HG03469 (cell line): ENCODE measurements at regions not wholly inside any gene's neighbourhood (a gene's known extent, or its start where the extent isn't known, plus 50 kb on each side); places are given as distances from the start of the nearest gene placed in this dataset.

Experiments used
- ATAC-seq: cut with Tn5 transposase; IDR thresholded peaks from one replicate; pipeline ENCODE4 v1.9.1; 2021; ENCODE audit warnings: mild to moderate bottlenecking, moderate library complexity, moderate number of reproducible peaks; ENCODE audit not compliant: unreplicated experiment

- no peak for ATAC-seq
These were observed 56.4 kb downstream of the CD24 start for GRCh38 chr6:106918115-106918514.

GRCh38 chr6:106916891-106917290 lies 57.6 kb downstream of the CD24 start:
- ATAC-seq, result no peak

- ATAC-seq, result no peak
These were observed 60.8 kb downstream of the CD24 start for GRCh38 chr6:106913676-106914280.

- no peak for ATAC-seq
These were observed 61.4 kb downstream of the CD24 start for GRCh38 chr6:106913111-106913510.

GRCh38 chr6:106912091-106912490 lies 62.4 kb downstream of the CD24 start:
- ATAC-seq, result no peak

- no peak for ATAC-seq
These were observed 63.3 kb downstream of the CD24 start for GRCh38 chr6:106910999-106911949.

GRCh38 chr6:106908386-106908840 lies 66.1 kb downstream of the CD24 start:
- ATAC-seq, result no peak

- ATAC-seq, result no peak
These were observed 66.8 kb downstream of the CD24 start for GRCh38 chr6:106907754-106908153.

- ATAC-seq, result no peak
These were observed 68.3 kb downstream of the CD24 start for GRCh38 chr6:106906232-106906631.

- ATAC-seq, result no peak
These were observed 71.2 kb downstream of the CD24 start for GRCh38 chr6:106903299-106903698.

- no peak for ATAC-seq
These were observed 73.5 kb downstream of the CD24 start for GRCh38 chr6:106901062-106901461.

- no peak for ATAC-seq
These were observed 74.8 kb downstream of the CD24 start for GRCh38 chr6:106899697-106900096.

GRCh38 chr6:106897580-106897979 lies 76.9 kb downstream of the CD24 start:
- no peak for ATAC-seq

GRCh38 chr6:106895703-106896040 lies 78.9 kb downstream of the CD24 start:
- ATAC-seq, result no peak

GRCh38 chr6:106894978-106895702 lies 79.4 kb downstream of the CD24 start:
- ATAC-seq, result no peak

GRCh38 chr6:106892186-106892585 lies 82.3 kb downstream of the CD24 start:
- no peak for ATAC-seq

- ATAC-seq, result no peak
These were observed 84.1 kb downstream of the CD24 start for GRCh38 chr6:106890447-106890846.

- ATAC-seq, result no peak
These were observed 84.8 kb downstream of the CD24 start for GRCh38 chr6:106889692-106890091.

GRCh38 chr6:106886922-106887797 lies 87.4 kb downstream of the CD24 start:
- no peak for ATAC-seq

GRCh38 chr6:106886081-106886843 lies 88.3 kb downstream of the CD24 start:
- no peak for ATAC-seq
